H1 (cell line): ENCODE measurements at regions not wholly inside any gene's neighbourhood (a gene's known extent, or its start where the extent isn't known, plus 50 kb on each side); places are given as distances from the start of the nearest gene placed in this dataset.

Experiments used
- HDAC2 ChIP-seq, 2 experiments: fragments of 300-600 bp in 1 of 2; sonication (generic) in 1 of 2; IDR thresholded peaks; 2 replicates each; pipeline ENCODE4 v1.6.1; 2011 to 2012; ENCODE audit warnings: low read depth in 2 of 2, low read length in 2 of 2, mild to moderate bottlenecking in 2 of 2, moderate library complexity in 2 of 2, borderline replicate concordance in 1 of 2, inconsistent platforms in 1 of 2
- JUN ChIP-seq: IDR thresholded peaks from 2 replicates; pipeline ENCODE4 v1.6.1; 2011; ENCODE audit warnings: low read depth, mild to moderate bottlenecking, improper control_type of control experiment, low read length
- MAFK ChIP-seq: IDR thresholded peaks from 2 replicates; pipeline ENCODE4 v1.6.1; 2012; ENCODE audit warnings: low read depth, mild to moderate bottlenecking, improper control_type of control experiment, low read length
- RBBP5 ChIP-seq: IDR thresholded peaks from 2 replicates; pipeline ENCODE4 v1.7.1; 2012; ENCODE audit warnings: low read depth, mild to moderate bottlenecking, inconsistent platforms, low read length, moderate library complexity, borderline replicate concordance
- TAF1 ChIP-seq: IDR thresholded peaks from 2 replicates; pipeline ENCODE4 v1.6.1; 2011; ENCODE audit warnings: mild to moderate bottlenecking, low read depth, low read length
- TF ChIP-seq, protein P1 (sequence below): IDR thresholded peaks from 2 replicates; pipeline ENCODE4 v1.6.1; 2012; ENCODE audit warnings: low read length, inconsistent platforms

- no peak for TF ChIP-seq JUN
- TF ChIP-seq TAF1, result no peak
- no peak for TF ChIP-seq HDAC2 (IDR thresholded peaks at IDR 0.05; ENCODE audit: borderline replicate concordance in 1 of 2, low read depth in 2 of 2, low read length in 2 of 2)
- no peak for TF ChIP-seq RBBP5
- TF ChIP-seq, protein P1, sequence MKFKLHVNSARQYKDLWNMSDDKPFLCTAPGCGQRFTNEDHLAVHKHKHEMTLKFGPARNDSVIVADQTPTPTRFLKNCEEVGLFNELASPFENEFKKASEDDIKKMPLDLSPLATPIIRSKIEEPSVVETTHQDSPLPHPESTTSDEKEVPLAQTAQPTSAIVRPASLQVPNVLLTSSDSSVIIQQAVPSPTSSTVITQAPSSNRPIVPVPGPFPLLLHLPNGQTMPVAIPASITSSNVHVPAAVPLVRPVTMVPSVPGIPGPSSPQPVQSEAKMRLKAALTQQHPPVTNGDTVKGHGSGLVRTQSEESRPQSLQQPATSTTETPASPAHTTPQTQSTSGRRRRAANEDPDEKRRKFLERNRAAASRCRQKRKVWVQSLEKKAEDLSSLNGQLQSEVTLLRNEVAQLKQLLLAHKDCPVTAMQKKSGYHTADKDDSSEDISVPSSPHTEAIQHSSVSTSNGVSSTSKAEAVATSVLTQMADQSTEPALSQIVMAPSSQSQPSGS, result no peak
- no peak for TF ChIP-seq MAFK
These were observed 987.3 kb downstream of the BRD1 start (continued) for GRCh38 chr22:48840112-48840949.
